Thyroid gland (tissue), 4 donors: ENCODE measurements at regions not wholly inside any gene's neighbourhood (a gene's known extent, or its start where the extent isn't known, plus 50 kb on each side); places are given as distances from the start of the nearest gene placed in this dataset.

Experiments used
- POLR2A ChIP-seq, 2 donors: fragments of 450-650 bp; IDR thresholded peaks; one replicate each; pipeline ENCODE4 v1.6.1; 2017; ENCODE audit warnings: antibody characterized with exemption in 2 of 2, mild to moderate bottlenecking in 2 of 2, moderate library complexity in 1 of 2
- TF ChIP-seq, protein P1 (sequence below), 6 experiments: fragments of 200-600 bp in 3 of 6; fragments of 450-650 bp in 3 of 6; sonication (generic) in 3 of 6; IDR thresholded peaks; one replicate each; pipeline ENCODE4 v1.5.1; 2016 to 2019; ENCODE audit warnings: antibody characterized with exemption in 6 of 6, mild to moderate bottlenecking in 2 of 6, inconsistent platforms in 1 of 6, moderate library complexity in 1 of 6

DNA sequence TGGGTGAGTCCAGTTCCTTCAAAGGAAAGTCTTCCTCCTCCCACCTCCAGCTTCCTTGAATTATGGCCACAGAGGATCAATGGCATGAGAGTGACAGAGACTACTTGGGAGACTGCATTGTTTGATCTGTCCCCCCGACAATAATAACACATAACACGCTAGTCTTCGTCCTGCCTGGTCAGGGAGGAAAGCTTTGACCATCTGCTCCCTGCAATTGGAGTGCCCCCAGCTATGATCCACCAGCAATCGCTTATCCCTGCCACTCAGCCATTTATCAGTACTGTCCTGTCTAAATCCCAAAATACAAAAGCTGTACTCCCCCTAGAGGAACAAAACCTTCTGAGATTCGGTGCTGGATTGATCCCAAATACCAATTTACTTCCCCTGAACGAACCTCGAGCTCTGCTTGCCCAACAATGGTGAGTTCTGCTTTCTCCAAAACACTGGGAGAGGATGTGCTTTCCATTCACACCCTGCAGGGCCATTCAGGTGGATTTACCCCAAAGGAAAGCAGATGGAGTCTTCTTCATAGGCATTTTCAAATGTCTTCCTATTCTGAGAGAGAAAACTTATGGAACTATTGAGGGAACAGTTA, 466.7 kb downstream of the TSHZ3 start:
- TF ChIP-seq, protein P1, sequence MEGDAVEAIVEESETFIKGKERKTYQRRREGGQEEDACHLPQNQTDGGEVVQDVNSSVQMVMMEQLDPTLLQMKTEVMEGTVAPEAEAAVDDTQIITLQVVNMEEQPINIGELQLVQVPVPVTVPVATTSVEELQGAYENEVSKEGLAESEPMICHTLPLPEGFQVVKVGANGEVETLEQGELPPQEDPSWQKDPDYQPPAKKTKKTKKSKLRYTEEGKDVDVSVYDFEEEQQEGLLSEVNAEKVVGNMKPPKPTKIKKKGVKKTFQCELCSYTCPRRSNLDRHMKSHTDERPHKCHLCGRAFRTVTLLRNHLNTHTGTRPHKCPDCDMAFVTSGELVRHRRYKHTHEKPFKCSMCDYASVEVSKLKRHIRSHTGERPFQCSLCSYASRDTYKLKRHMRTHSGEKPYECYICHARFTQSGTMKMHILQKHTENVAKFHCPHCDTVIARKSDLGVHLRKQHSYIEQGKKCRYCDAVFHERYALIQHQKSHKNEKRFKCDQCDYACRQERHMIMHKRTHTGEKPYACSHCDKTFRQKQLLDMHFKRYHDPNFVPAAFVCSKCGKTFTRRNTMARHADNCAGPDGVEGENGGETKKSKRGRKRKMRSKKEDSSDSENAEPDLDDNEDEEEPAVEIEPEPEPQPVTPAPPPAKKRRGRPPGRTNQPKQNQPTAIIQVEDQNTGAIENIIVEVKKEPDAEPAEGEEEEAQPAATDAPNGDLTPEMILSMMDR (IDR thresholded peaks at IDR 0.05), result no peak
- TF ChIP-seq POLR2A (IDR thresholded peaks at IDR 0.05), result no peak
